SK-N-SH (cell line): ENCODE measurements at regions not wholly inside any gene's neighbourhood (a gene's known extent, or its start where the extent isn't known, plus 50 kb on each side); places are given as distances from the start of the nearest gene placed in this dataset.
"Not testable (repeated sequence)": the region's sequence is repeated elsewhere in the genome, so short reads cannot be mapped to it uniquely, and the experiment has no call there.

Experiments
- CTCF ChIA-PET: fragments of 300-600, 350-600 bp; formaldehyde crosslinking; extraction: SDS; loops from one replicate; lab custom pipeline; 2021; lab: Yijun Ruan, JAX
- POLR2A ChIA-PET: fragments of 350-600 bp; sonication (Branson Sonifier 250); formaldehyde crosslinking; extraction: SDS; loops from one replicate; lab custom pipeline; 2020; ENCODE audit warnings: antibody characterized with exemption, inconsistent platforms; lab: Yijun Ruan, JAX
- DNase-seq: peaks from one replicate; pipeline ENCODE4 v3.0.0; 2012
- H2AFZ ChIP-seq: fragments of 200-600 bp; sonication (generic); 2 replicates; pipeline ENCODE4 v1.8.1; 2016; ENCODE audit warnings: antibody characterized with exemption, mild to moderate bottlenecking, low read depth
- H3F3A ChIP-seq: fragments of 200-600 bp; sonication (generic); replicated peaks from 2 replicates; pipeline ENCODE3; 2016; ENCODE audit warnings: antibody characterized with exemption, mild to moderate bottlenecking; ENCODE audit not compliant: insufficient read depth
- H3K27ac ChIP-seq, 2 experiments: fragments of 200-500 bp in 1 of 2; fragments of 200-600 bp in 1 of 2; sonication (Bioruptor generic) in 1 of 2; sonication (generic), shearing (Covaris generic) in 1 of 2; 2 replicates each; pipeline versions ENCODE4 v1.5.1 to v1.6.1; 2014 to 2016; ENCODE audit warnings: low read depth in 2 of 2, inconsistent platforms in 1 of 2, low read length in 1 of 2, mild to moderate bottlenecking in 1 of 2, mixed read lengths in 1 of 2
- H3K27me3 ChIP-seq: fragments of 200-600 bp; sonication (generic), shearing (Covaris generic); 2 replicates; pipeline ENCODE4 v1.6.1; 2016; ENCODE audit warnings: mixed run types; ENCODE audit not compliant: insufficient read depth
- H3K36me3 ChIP-seq, 2 experiments: fragments of 200-500 bp in 1 of 2; fragments of 200-600 bp in 1 of 2; sonication (Bioruptor generic) in 1 of 2; sonication (generic) in 1 of 2; replicated peaks in 1 of 2; 2 replicates each; pipeline versions ENCODE3 to v1.5.1; 2014 to 2016; ENCODE audit warnings: low read length in 1 of 2, mild to moderate bottlenecking in 1 of 2; ENCODE audit not compliant: insufficient read depth in 2 of 2, control insufficient read depth in 1 of 2
- H3K4me1 ChIP-seq, 2 experiments: fragments of 200-500 bp in 1 of 2; fragments of 200-600 bp in 1 of 2; sonication (Bioruptor generic) in 1 of 2; sonication (generic), shearing (Covaris generic) in 1 of 2; 2 replicates each; pipeline versions ENCODE4 v1.5.1 to v1.6.1; 2014 to 2016; ENCODE audit warnings: low read depth in 1 of 2, low read length in 1 of 2, mixed run types in 1 of 2; ENCODE audit not compliant: insufficient read depth in 2 of 2, control insufficient read depth in 1 of 2
- H3K4me2 ChIP-seq: fragments of 200-600 bp; sonication (generic), shearing (Covaris generic); 2 replicates; pipeline ENCODE4 v1.6.1; 2017; ENCODE audit warnings: mixed run types
- H3K4me3 ChIP-seq, 2 experiments: fragments of 200-500 bp in 1 of 2; fragments of 200-600 bp in 1 of 2; sonication (Bioruptor generic) in 1 of 2; sonication (generic), shearing (Covaris generic) in 1 of 2; 2 replicates each; pipeline versions ENCODE4 v1.5.1 to v1.8.1; 2014 to 2016; ENCODE audit warnings: low read depth in 2 of 2, inconsistent platforms in 1 of 2, low read length in 1 of 2, mild to moderate bottlenecking in 1 of 2, mixed read lengths in 1 of 2, moderate library complexity in 1 of 2
- H3K79me2 ChIP-seq: fragments of 200-600 bp; sonication (generic); 2 replicates; pipeline ENCODE4 v1.8.1; 2017; ENCODE audit warnings: mild to moderate bottlenecking; ENCODE audit not compliant: insufficient read depth
- H3K9ac ChIP-seq: fragments of 200-600 bp; sonication (generic); 2 replicates; pipeline ENCODE4 v1.6.1; 2017; ENCODE audit warnings: mixed run types
- H3K9me2 ChIP-seq: fragments of 200-600 bp; sonication (generic); 2 replicates; pipeline ENCODE4 v1.6.1; 2017; ENCODE audit warnings: mixed run types
- H3K9me3 ChIP-seq: fragments of 200-600 bp; sonication (generic); 2 replicates; pipeline ENCODE4 v1.6.1; 2017; ENCODE audit warnings: mixed run types, mild to moderate bottlenecking, moderate library complexity
- H4K20me1 ChIP-seq: fragments of 200-600 bp; sonication (generic); 2 replicates; pipeline ENCODE4 v1.6.1; 2017; ENCODE audit warnings: mild to moderate bottlenecking, mixed run types; ENCODE audit not compliant: insufficient read depth
- CHD2 ChIP-seq: fragments of 150-350 bp; IDR thresholded peaks from 2 replicates; pipeline ENCODE4 v1.6.1; 2018; ENCODE audit warnings: low read length; ENCODE audit not compliant: partially characterized antibody
- FOSL2 ChIP-seq: IDR thresholded peaks from 2 replicates; pipeline ENCODE4 v1.4.0; 2012; ENCODE audit warnings: low read depth, mild to moderate bottlenecking, moderate library complexity, borderline replicate concordance
- GABPA ChIP-seq: IDR thresholded peaks from 2 replicates; pipeline ENCODE4 v1.4.0; 2012; ENCODE audit warnings: low read depth, mild to moderate bottlenecking
- MEF2A ChIP-seq: IDR thresholded peaks from 2 replicates; pipeline ENCODE4 v1.4.0; 2012; ENCODE audit warnings: low read depth, borderline replicate concordance
- NFIC ChIP-seq: IDR thresholded peaks from 2 replicates; pipeline ENCODE4 v1.4.0; 2012; ENCODE audit warnings: borderline replicate concordance
- NRF1 ChIP-seq: IDR thresholded peaks from 2 replicates; pipeline ENCODE4 v1.6.1; 2012; ENCODE audit warnings: low read depth, mild to moderate bottlenecking, low read length
- POLR2AphosphoS5 ChIP-seq: IDR thresholded peaks from 2 replicates; pipeline ENCODE4 v1.6.1; 2012; ENCODE audit warnings: low read depth, low read length
- RFX5 ChIP-seq: IDR thresholded peaks from 2 replicates; pipeline ENCODE4 v1.6.1; 2012; ENCODE audit warnings: mild to moderate bottlenecking, improper control_type of control experiment, low read length
- RXRA ChIP-seq: IDR thresholded peaks from 2 replicates; pipeline ENCODE4 v1.4.0; 2012; ENCODE audit warnings: low read depth, mild to moderate bottlenecking, borderline replicate concordance
- SIN3A ChIP-seq: IDR thresholded peaks from 2 replicates; pipeline ENCODE4 v1.6.1; 2012; ENCODE audit warnings: low read depth, mild to moderate bottlenecking, low read length, moderate library complexity, borderline replicate concordance
- WGBS: methylation state at CpG from one replicate; pipeline ENCODE4 v1.1.6; 2017; ENCODE audit warnings: low lambda C conversion rate; 5-methylcytosine and 5-hydroxymethylcytosine counted together
- TF ChIP-seq, protein P1 (sequence below): IDR thresholded peaks from 2 replicates; pipeline ENCODE4 v1.4.0; 2012; ENCODE audit warnings: low read depth, borderline replicate concordance
- TF ChIP-seq, protein P2 (sequence below): IDR thresholded peaks from 2 replicates; pipeline ENCODE4; 2012
- TF ChIP-seq, protein P3 (sequence below): IDR thresholded peaks from 2 replicates; pipeline ENCODE4 v1.4.0; 2012; ENCODE audit warnings: low read depth, borderline replicate concordance

DNA sequence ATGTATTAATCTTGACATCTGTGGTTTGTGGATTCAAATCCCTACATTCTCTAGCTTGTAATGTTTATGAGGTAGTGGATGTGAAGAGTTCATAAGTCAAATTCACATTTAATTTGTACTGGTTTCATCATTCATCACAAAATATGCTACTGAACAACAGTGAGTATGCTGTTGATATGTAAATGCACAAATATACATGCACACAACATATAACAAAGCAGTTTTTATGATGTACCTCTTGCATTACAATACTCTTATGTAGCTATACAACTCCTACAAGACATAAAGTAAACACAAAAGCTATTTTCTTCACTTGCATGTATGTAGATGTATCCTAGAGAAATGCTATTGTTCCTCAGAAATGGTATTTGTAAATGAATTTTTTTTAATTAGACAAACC lies 111.0 kb upstream of the ANTXRL start:
- H3K9me2 ChIP-seq, result no peaks in the 10 kb centered on the region
- no peak for TF ChIP-seq RFX5
- TF ChIP-seq NRF1, result no peak
- TF ChIP-seq POLR2AphosphoS5, result no peak
- no peak for TF ChIP-seq MEF2A
- TF ChIP-seq FOSL2, result no peak
- TF ChIP-seq, protein P1, sequence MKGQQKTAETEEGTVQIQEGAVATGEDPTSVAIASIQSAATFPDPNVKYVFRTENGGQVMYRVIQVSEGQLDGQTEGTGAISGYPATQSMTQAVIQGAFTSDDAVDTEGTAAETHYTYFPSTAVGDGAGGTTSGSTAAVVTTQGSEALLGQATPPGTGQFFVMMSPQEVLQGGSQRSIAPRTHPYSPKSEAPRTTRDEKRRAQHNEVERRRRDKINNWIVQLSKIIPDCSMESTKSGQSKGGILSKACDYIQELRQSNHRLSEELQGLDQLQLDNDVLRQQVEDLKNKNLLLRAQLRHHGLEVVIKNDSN, result no peak
- TF ChIP-seq NFIC, result no peak
- no peak for TF ChIP-seq RXRA
- TF ChIP-seq, protein P2, sequence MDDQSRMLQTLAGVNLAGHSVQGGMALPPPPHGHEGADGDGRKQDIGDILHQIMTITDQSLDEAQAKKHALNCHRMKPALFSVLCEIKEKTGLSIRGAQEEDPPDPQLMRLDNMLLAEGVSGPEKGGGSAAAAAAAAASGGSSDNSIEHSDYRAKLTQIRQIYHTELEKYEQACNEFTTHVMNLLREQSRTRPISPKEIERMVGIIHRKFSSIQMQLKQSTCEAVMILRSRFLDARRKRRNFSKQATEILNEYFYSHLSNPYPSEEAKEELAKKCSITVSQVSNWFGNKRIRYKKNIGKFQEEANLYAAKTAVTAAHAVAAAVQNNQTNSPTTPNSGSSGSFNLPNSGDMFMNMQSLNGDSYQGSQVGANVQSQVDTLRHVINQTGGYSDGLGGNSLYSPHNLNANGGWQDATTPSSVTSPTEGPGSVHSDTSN, result no peak
- TF ChIP-seq, protein P3, sequence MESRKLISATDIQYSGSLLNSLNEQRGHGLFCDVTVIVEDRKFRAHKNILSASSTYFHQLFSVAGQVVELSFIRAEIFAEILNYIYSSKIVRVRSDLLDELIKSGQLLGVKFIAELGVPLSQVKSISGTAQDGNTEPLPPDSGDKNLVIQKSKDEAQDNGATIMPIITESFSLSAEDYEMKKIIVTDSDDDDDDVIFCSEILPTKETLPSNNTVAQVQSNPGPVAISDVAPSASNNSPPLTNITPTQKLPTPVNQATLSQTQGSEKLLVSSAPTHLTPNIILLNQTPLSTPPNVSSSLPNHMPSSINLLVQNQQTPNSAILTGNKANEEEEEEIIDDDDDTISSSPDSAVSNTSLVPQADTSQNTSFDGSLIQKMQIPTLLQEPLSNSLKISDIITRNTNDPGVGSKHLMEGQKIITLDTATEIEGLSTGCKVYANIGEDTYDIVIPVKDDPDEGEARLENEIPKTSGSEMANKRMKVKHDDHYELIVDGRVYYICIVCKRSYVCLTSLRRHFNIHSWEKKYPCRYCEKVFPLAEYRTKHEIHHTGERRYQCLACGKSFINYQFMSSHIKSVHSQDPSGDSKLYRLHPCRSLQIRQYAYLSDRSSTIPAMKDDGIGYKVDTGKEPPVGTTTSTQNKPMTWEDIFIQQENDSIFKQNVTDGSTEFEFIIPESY, result no peak
- no peak for TF ChIP-seq CHD2
- no peak for TF ChIP-seq GABPA
- no peak for TF ChIP-seq SIN3A
- H3K27ac ChIP-seq, result no peak overlapping the region
- no peak overlapping the region for H2AFZ ChIP-seq
- H3K79me2 ChIP-seq, result no peaks in the 10 kb centered on the region
- CTCF ChIA-PET, result no interaction called here
- no peaks in the 10 kb centered on the region for H3K9me3 ChIP-seq
- no peaks in the 10 kb centered on the region for H3K36me3 ChIP-seq
- no peak overlapping the region for H3K9ac ChIP-seq
- no peaks in the 10 kb centered on the region for H4K20me1 ChIP-seq
- no peak for DNase-seq
- H3K4me2 ChIP-seq, result no peak overlapping the region
- H3K4me3 ChIP-seq, result no peak overlapping the region
- no peaks in the 10 kb centered on the region for H3F3A ChIP-seq
- POLR2A ChIA-PET, result no interaction called here
- H3K27me3 ChIP-seq, result no peaks in the 10 kb centered on the region
- no peaks in the 10 kb centered on the region; a peak in 1 of 4 replicates for H3K4me1 ChIP-seq

DNA sequence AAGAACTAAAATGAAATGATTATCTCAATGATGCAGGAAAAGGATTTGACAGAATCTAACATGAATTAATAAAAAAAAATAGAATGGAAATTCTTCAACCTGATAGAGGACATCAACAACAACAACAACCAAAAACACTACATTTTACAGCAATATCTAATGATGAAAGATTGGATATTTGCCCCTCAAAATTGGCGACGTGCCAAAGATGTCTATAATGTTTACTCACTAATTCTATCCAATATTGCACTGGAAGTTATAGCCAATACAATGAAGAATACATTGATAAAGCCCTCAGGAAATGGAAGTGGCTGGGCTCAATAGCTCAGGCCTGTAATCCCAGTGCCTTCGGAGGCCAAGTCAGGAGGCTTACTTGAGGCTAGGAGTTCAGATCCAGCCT lies 99.4 kb upstream of the ANTXRL start:
- H3K79me2 ChIP-seq, H4K20me1 ChIP-seq, H3K4me1 ChIP-seq, H2AFZ ChIP-seq, H3K27ac ChIP-seq, H3K9ac ChIP-seq, H3K9me2 ChIP-seq, CTCF ChIA-PET, H3K27me3 ChIP-seq, H3K9me3 ChIP-seq, H3K4me3 ChIP-seq, H3F3A ChIP-seq, DNase-seq, POLR2A ChIA-PET, H3K36me3 ChIP-seq, H3K4me2 ChIP-seq: not testable (repeated sequence)
- WGBS, result 63% methylated on average over 3 of the region's 3 CpGs
